ENCODE measurements at regions not wholly inside any gene's neighbourhood (a gene's known extent, or its start where the extent isn't known, plus 50 kb on each side); places are given as distances from the start of the nearest gene placed in this dataset.
"Not testable (repeated sequence)": the region's sequence is repeated elsewhere in the genome, so short reads cannot be mapped to it uniquely, and the experiment has no call there.

- TF ChIP-seq, protein P1, sequence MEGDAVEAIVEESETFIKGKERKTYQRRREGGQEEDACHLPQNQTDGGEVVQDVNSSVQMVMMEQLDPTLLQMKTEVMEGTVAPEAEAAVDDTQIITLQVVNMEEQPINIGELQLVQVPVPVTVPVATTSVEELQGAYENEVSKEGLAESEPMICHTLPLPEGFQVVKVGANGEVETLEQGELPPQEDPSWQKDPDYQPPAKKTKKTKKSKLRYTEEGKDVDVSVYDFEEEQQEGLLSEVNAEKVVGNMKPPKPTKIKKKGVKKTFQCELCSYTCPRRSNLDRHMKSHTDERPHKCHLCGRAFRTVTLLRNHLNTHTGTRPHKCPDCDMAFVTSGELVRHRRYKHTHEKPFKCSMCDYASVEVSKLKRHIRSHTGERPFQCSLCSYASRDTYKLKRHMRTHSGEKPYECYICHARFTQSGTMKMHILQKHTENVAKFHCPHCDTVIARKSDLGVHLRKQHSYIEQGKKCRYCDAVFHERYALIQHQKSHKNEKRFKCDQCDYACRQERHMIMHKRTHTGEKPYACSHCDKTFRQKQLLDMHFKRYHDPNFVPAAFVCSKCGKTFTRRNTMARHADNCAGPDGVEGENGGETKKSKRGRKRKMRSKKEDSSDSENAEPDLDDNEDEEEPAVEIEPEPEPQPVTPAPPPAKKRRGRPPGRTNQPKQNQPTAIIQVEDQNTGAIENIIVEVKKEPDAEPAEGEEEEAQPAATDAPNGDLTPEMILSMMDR (IDR thresholded peaks at IDR 0.05; ENCODE audit: insufficient read depth, low read length, poor library complexity, severe bottlenecking) = not testable (repeated sequence)
- TF ChIP-seq EZH2phosphoT487 (conservative IDR thresholded peaks at IDR 0.05; ENCODE audit: low read length) = not testable (repeated sequence)
Observed at GRCh38 chr6:169913745-169914144, 162.3 kb downstream of the ERMARD start.

Measured in SU-DHL-6 (cell line).